ENCODE measurements at regions not wholly inside any gene's neighbourhood (a gene's known extent, or its start where the extent isn't known, plus 50 kb on each side); places are given as distances from the start of the nearest gene placed in this dataset.

DNA sequence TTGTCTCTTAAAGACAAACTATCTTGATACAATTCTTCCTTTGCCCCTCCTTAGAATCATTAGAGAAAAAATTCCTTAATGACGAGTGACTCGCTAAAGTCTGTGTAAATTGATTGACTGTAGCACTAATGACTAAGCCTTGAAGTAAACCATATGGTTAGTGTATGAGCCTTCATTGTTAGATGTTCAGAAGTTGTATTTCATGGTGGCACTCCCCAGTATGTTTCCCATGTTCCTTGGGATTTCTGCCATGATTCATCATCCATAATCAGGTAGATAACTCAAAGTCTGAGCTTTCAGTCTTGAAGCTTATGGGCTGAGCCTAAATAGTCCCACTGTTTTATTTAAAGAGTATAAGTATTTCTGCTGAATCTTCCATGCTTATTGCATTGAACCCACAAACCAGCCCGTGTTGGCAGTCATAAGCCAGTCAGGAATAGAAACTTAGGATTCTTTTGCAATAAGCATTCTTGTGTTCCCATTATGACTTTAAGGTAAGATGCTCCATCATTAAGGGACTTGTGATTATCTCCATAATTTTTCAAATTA is 371.2 kb upstream of the RARB start:
- no peaks in the 10 kb centered on the region for H3K4me1 ChIP-seq (ENCODE audit: control insufficient read depth, insufficient read depth, low read length)
- ATAC-seq (ENCODE audit: low read depth) (no peak), DNase-seq (no peak)
- no peak overlapping the region for H3K18ac ChIP-seq (ENCODE audit: low read depth, low read length)
- no CpG with 5 or more reads among the region's 3 CpGs for WGBS, 2 experiments (ENCODE audit: extremely low coverage in 2 of 2, insufficient read length in 1 of 2)
- no peak overlapping the region for H2BK15ac ChIP-seq (ENCODE audit: low read depth, low read length)
- no peak overlapping the region for H2AK9ac ChIP-seq (replicated peaks; ENCODE audit: low read depth, low read length, poor library complexity)
- no peak overlapping the region for H3K4me2 ChIP-seq (ENCODE audit: low read depth, low read length)
- no peak overlapping the region for H2AK5ac ChIP-seq (ENCODE audit: low read depth, low read length)
- CTCF ChIA-PET: no interaction called here
- no peaks in the 10 kb centered on the region for H4K20me1 ChIP-seq (ENCODE audit: insufficient read depth, low read length)
- H2BK5ac ChIP-seq (ENCODE audit: low read depth, low read length, poor library complexity, severe bottlenecking): no peak overlapping the region
- TF ChIP-seq SMC3 (IDR thresholded peaks at IDR 0.05; ENCODE audit: low read depth, low read length) (no peak), CEBPB (IDR thresholded peaks at IDR 0.05; ENCODE audit: low read depth, low read length) (no peak)
- TF ChIP-seq, protein P1, sequence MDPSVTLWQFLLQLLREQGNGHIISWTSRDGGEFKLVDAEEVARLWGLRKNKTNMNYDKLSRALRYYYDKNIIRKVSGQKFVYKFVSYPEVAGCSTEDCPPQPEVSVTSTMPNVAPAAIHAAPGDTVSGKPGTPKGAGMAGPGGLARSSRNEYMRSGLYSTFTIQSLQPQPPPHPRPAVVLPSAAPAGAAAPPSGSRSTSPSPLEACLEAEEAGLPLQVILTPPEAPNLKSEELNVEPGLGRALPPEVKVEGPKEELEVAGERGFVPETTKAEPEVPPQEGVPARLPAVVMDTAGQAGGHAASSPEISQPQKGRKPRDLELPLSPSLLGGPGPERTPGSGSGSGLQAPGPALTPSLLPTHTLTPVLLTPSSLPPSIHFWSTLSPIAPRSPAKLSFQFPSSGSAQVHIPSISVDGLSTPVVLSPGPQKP (IDR thresholded peaks at IDR 0.05; ENCODE audit: borderline replicate concordance, low read depth, low read length): no peak
- dilution Hi-C loops (cut with HindIII; ENCODE audit: low sequenced_read_pairs, unreplicated experiment): no loop called here
- intact Hi-C loops (cut with micrococcal nuclease): no loop called here
- no peaks in the 10 kb centered on the region for H3K79me1 ChIP-seq (ENCODE audit: low read depth in 1 of 2, low read length in 2 of 2)
- no peak overlapping the region for H3K14ac ChIP-seq (replicated peaks; ENCODE audit: low read depth, low read length)
- no TSS peak for BruUV-seq (replicated peaks)
- no peak overlapping the region for H3K23ac ChIP-seq (ENCODE audit: low read depth, low read length)
- in situ Hi-C loops (cut with MboI; ENCODE audit: low sequenced_read_pairs): no loop called here
- no peak overlapping the region for H3K4ac ChIP-seq (ENCODE audit: low read depth, low read length)
- H2BK120ac ChIP-seq (ENCODE audit: low read depth, low read length): no peak overlapping the region
- no peak overlapping the region for H4K91ac ChIP-seq (ENCODE audit: insufficient read depth, low read depth, low read length)
- H3K9me1 ChIP-seq (ENCODE audit: insufficient read depth, low read length): no peaks in the 10 kb centered on the region
- peaks cover 4% of the 10 kb centered on the region; the same call in 1 of the 2 replicates for H3K9me3 ChIP-seq (ENCODE audit: control insufficient read depth, insufficient read depth, low read length)
- H3K9ac ChIP-seq (ENCODE audit: low read depth, low read length): no peak overlapping the region
- no peak overlapping the region for H2AFZ ChIP-seq (replicated peaks; ENCODE audit: low read length, poor library complexity)
- no peaks in the 10 kb centered on the region for H3K36me3 ChIP-seq (ENCODE audit: control insufficient read depth, insufficient read depth, low read length)
- POLR2A ChIA-PET (ENCODE audit: unreplicated experiment): no interaction called here
- no peak overlapping the region for H4K8ac ChIP-seq (ENCODE audit: low read depth in 2 of 2, low read length in 2 of 2)
- no peak overlapping the region for H4K5ac ChIP-seq (ENCODE audit: low read depth, low read length)
- no peak overlapping the region for H3K27ac ChIP-seq (ENCODE audit: insufficient read depth, low read length)
- no peak overlapping the region for H3K4me3 ChIP-seq (ENCODE audit: insufficient read depth, low read depth, low read length)
- H2BK20ac ChIP-seq (ENCODE audit: low read depth, low read length): no peak overlapping the region
- H3K56ac ChIP-seq (ENCODE audit: extremely low read depth, insufficient read depth, low read length): no peak overlapping the region
- no peaks in the 10 kb centered on the region for H3K27me3 ChIP-seq (ENCODE audit: control insufficient read depth, insufficient read depth, low read length)
